T-helper 17 cell (primary cell): ENCODE measurements at regions not wholly inside any gene's neighbourhood (a gene's known extent, or its start where the extent isn't known, plus 50 kb on each side); places are given as distances from the start of the nearest gene placed in this dataset.
"Not testable (repeated sequence)": the region's sequence is repeated elsewhere in the genome, so short reads cannot be mapped to it uniquely, and the experiment has no call there.

Source experiments
- ATAC-seq: fragments of 150-1000 bp; cut with Tn5 transposase; 2 replicates; pipeline ENCODE4 v1.10.0; 2021; ENCODE audit warnings: mild to moderate bottlenecking, moderate library complexity
- DNase-seq, 3 donors: peaks; one replicate each; pipeline versions ENCODE4 v3.0.0 to v3.0.0-alpha.2; 2020 to 2021
- H3K9me3 ChIP-seq: one replicate; pipeline ENCODE4 v1.7.0; 2013; ENCODE audit warnings: low read length, mild to moderate bottlenecking; ENCODE audit not compliant: control insufficient read depth, poor library complexity, severe bottlenecking
- H3K27ac Mint-ChIP-seq: one replicate; pipeline ENCODE4 v1.8.0; 2022; ENCODE audit warnings: mild to moderate bottlenecking, moderate library complexity, mixed read lengths
- H3K27me3 Mint-ChIP-seq: one replicate; pipeline ENCODE4 v1.8.0; 2022; ENCODE audit warnings: mixed read lengths
- H3K36me3 Mint-ChIP-seq: one replicate; pipeline ENCODE4 v1.8.0; 2022; ENCODE audit warnings: low read depth, mixed read lengths
- H3K4me1 Mint-ChIP-seq: one replicate; pipeline ENCODE4 v1.8.0; 2022; ENCODE audit warnings: mild to moderate bottlenecking, mixed read lengths
- H3K4me3 Mint-ChIP-seq: one replicate; pipeline ENCODE4 v1.8.0; 2022; ENCODE audit warnings: mild to moderate bottlenecking, moderate library complexity, mixed read lengths

- no peak overlapping the region for H3K27ac Mint-ChIP-seq
- DNase-seq (no peak), ATAC-seq (no peak)
- no peaks in the 10 kb centered on the region for H3K9me3 ChIP-seq
- no peak overlapping the region for H3K4me3 Mint-ChIP-seq
- H3K36me3 Mint-ChIP-seq, result no peaks in the 10 kb centered on the region
- no peaks in the 10 kb centered on the region for H3K4me1 Mint-ChIP-seq
- H3K27me3 Mint-ChIP-seq, result no peaks in the 10 kb centered on the region
Observed at GRCh38 chr10:65395631-65396030, 1530.2 kb upstream of the LRRTM3 start.

- Mint-ChIP-seq H3K4me1 (no peaks in the 10 kb centered on the region), H3K4me3 (no peak overlapping the region), H3K27ac (no peak overlapping the region), H3K27me3 (no peaks in the 10 kb centered on the region), H3K36me3 (no peaks in the 10 kb centered on the region)
- ATAC-seq (no peak), DNase-seq (no peak)
- H3K9me3 ChIP-seq, result no peaks in the 10 kb centered on the region
Observed at GRCh38 chr10:65396997-65397396, 1528.8 kb upstream of the LRRTM3 start.

GRCh38 chr10:65408401-65408800 lies 1517.4 kb upstream of the LRRTM3 start:
- Mint-ChIP-seq H3K4me3 (no peak overlapping the region), H3K36me3 (no peaks in the 10 kb centered on the region), H3K4me1 (no peaks in the 10 kb centered on the region), H3K27ac (no peak overlapping the region), H3K27me3 (no peaks in the 10 kb centered on the region)
- DNase-seq (no peak), ATAC-seq (no peak)
- no peaks in the 10 kb centered on the region for H3K9me3 ChIP-seq

- Mint-ChIP-seq H3K36me3 (no peaks in the 10 kb centered on the region), H3K4me1 (no peaks in the 10 kb centered on the region), H3K4me3 (no peak overlapping the region), H3K27me3 (no peaks in the 10 kb centered on the region), H3K27ac (no peak overlapping the region)
- H3K9me3 ChIP-seq, result no peaks in the 10 kb centered on the region
- ATAC-seq, result no peak
- DNase-seq, result no peak
Observed at GRCh38 chr10:65413001-65413400, 1512.8 kb upstream of the LRRTM3 start.

GRCh38 chr10:65415318-65415717 lies 1510.5 kb upstream of the LRRTM3 start:
- no peak for DNase-seq
- Mint-ChIP-seq H3K4me3 (no peak overlapping the region), H3K27me3 (no peaks in the 10 kb centered on the region), H3K36me3 (no peaks in the 10 kb centered on the region), H3K27ac (no peak overlapping the region), H3K4me1 (no peaks in the 10 kb centered on the region)
- no peaks in the 10 kb centered on the region for H3K9me3 ChIP-seq
- ATAC-seq, result no peak

- no peak for ATAC-seq
Observed at GRCh38 chr10:65416094-65416493, 1509.7 kb upstream of the LRRTM3 start.

GRCh38 chr10:65419629-65420028 lies 1506.2 kb upstream of the LRRTM3 start:
- no peaks in the 10 kb centered on the region for H3K9me3 ChIP-seq
- no peak for ATAC-seq
- Mint-ChIP-seq H3K36me3 (no peaks in the 10 kb centered on the region), H3K4me1 (no peaks in the 10 kb centered on the region), H3K4me3 (no peak overlapping the region), H3K27ac (no peak overlapping the region), H3K27me3 (no peaks in the 10 kb centered on the region)
- DNase-seq, result no peak

More at GRCh38 chr10:65416094-65416493, 1509.7 kb upstream of the LRRTM3 start:
- no peaks in the 10 kb centered on the region for H3K4me1 Mint-ChIP-seq
- H3K36me3 Mint-ChIP-seq, result no peaks in the 10 kb centered on the region
- no peaks in the 10 kb centered on the region for H3K9me3 ChIP-seq
- DNase-seq, result no peak
- no peak overlapping the region for H3K27ac Mint-ChIP-seq
- no peak overlapping the region for H3K4me3 Mint-ChIP-seq
- no peaks in the 10 kb centered on the region for H3K27me3 Mint-ChIP-seq

GRCh38 chr10:65423043-65423442 lies 1502.8 kb upstream of the LRRTM3 start:
- Mint-ChIP-seq H3K27ac (no peak overlapping the region), H3K4me3 (no peak overlapping the region), H3K36me3 (no peaks in the 10 kb centered on the region), H3K27me3 (no peaks in the 10 kb centered on the region), H3K4me1 (no peaks in the 10 kb centered on the region)
- ATAC-seq, result no peak
- no peak for DNase-seq
- H3K9me3 ChIP-seq, result no peaks in the 10 kb centered on the region

- H3K4me1 Mint-ChIP-seq, H3K9me3 ChIP-seq, H3K27ac Mint-ChIP-seq, H3K27me3 Mint-ChIP-seq, H3K36me3 Mint-ChIP-seq, DNase-seq, ATAC-seq, H3K4me3 Mint-ChIP-seq: not testable (repeated sequence)
Observed at GRCh38 chr10:65429381-65429780, 1496.5 kb upstream of the LRRTM3 start.

GRCh38 chr10:65430979-65431378 lies 1494.9 kb upstream of the LRRTM3 start:
- DNase-seq (no peak), ATAC-seq (no peak)
- H3K27me3 Mint-ChIP-seq, result no peaks in the 10 kb centered on the region
- H3K27ac Mint-ChIP-seq, result no peak overlapping the region
- no peaks in the 10 kb centered on the region for H3K9me3 ChIP-seq
- no peak overlapping the region for H3K4me3 Mint-ChIP-seq
- H3K4me1 Mint-ChIP-seq, result no peaks in the 10 kb centered on the region
- H3K36me3 Mint-ChIP-seq, result no peaks in the 10 kb centered on the region

- ATAC-seq, result no peak
- Mint-ChIP-seq H3K27me3 (no peaks in the 10 kb centered on the region), H3K36me3 (no peaks in the 10 kb centered on the region), H3K4me3 (no peak overlapping the region), H3K27ac (no peak overlapping the region), H3K4me1 (no peaks in the 10 kb centered on the region)
- DNase-seq, result no peak
- peaks cover 2% of the 10 kb centered on the region for H3K9me3 ChIP-seq
Observed at GRCh38 chr10:65470986-65471385, 1454.8 kb upstream of the LRRTM3 start.

- no peak overlapping the region for H3K4me3 Mint-ChIP-seq
- ATAC-seq (no peak), DNase-seq (no peak)
- no peaks in the 10 kb centered on the region for H3K4me1 Mint-ChIP-seq
- H3K27ac Mint-ChIP-seq, result no peak overlapping the region
- no peaks in the 10 kb centered on the region for H3K27me3 Mint-ChIP-seq
- no peaks in the 10 kb centered on the region for H3K36me3 Mint-ChIP-seq
- no peaks in the 10 kb centered on the region for H3K9me3 ChIP-seq
Observed at GRCh38 chr10:65482848-65483247, 1443.0 kb upstream of the LRRTM3 start.

- Mint-ChIP-seq H3K27me3 (no peaks in the 10 kb centered on the region), H3K27ac (no peak overlapping the region), H3K4me3 (no peak overlapping the region), H3K36me3 (no peaks in the 10 kb centered on the region), H3K4me1 (no peaks in the 10 kb centered on the region)
- ATAC-seq (no peak), DNase-seq (no peak)
- no peaks in the 10 kb centered on the region for H3K9me3 ChIP-seq
Observed at GRCh38 chr10:65491799-65492198, 1434.0 kb upstream of the LRRTM3 start.

- Mint-ChIP-seq H3K4me1 (no peaks in the 10 kb centered on the region), H3K27me3 (no peaks in the 10 kb centered on the region), H3K4me3 (no peak overlapping the region), H3K27ac (no peak overlapping the region), H3K36me3 (no peaks in the 10 kb centered on the region)
- ATAC-seq, result no peak
- DNase-seq, result no peak
- H3K9me3 ChIP-seq, result no peaks in the 10 kb centered on the region
Observed at GRCh38 chr10:65496541-65496940, 1429.3 kb upstream of the LRRTM3 start.

- no peaks in the 10 kb centered on the region for H3K4me1 Mint-ChIP-seq
- H3K27ac Mint-ChIP-seq, result no peak overlapping the region
- H3K9me3 ChIP-seq, result no peaks in the 10 kb centered on the region
- no peaks in the 10 kb centered on the region for H3K27me3 Mint-ChIP-seq
- ATAC-seq (no peak), DNase-seq (no peak)
- no peaks in the 10 kb centered on the region for H3K36me3 Mint-ChIP-seq
- H3K4me3 Mint-ChIP-seq, result no peak overlapping the region
Observed at GRCh38 chr10:65497837-65498236, 1428.0 kb upstream of the LRRTM3 start.
